IMR-90 (cell line): ENCODE measurements at regions not wholly inside any gene's neighbourhood (a gene's known extent, or its start where the extent isn't known, plus 50 kb on each side); places are given as distances from the start of the nearest gene placed in this dataset.

ENCODE experiments used
- ATAC-seq: fragments of 200-7000 bp; cut with Tn5 transposase; 2 replicates; pipeline ENCODE4 v1.9.1; 2020; ENCODE audit warnings: low read depth, mild to moderate bottlenecking, moderate library complexity
- BruUV-seq: library from RNA; stranded (reverse); fragments of 400-500 nt; replicated peaks from 2 replicates; lab custom pipeline; 2021; lab: Mats Ljungman, UMichigan
- CTCF ChIA-PET: fragments of 300-600 bp; formaldehyde crosslinking; extraction: SDS; loops from one replicate; lab custom pipeline; 2021; ENCODE audit warnings: antibody characterized with exemption; lab: Yijun Ruan, JAX
- POLR2A ChIA-PET: fragments of 300-600 bp; sonication (Branson Sonifier 250); formaldehyde crosslinking; loops from one replicate; lab custom pipeline; 2022; ENCODE audit warnings: antibody characterized with exemption; ENCODE audit not compliant: unreplicated experiment; lab: Charles Lee
- DNase-seq: peaks from one replicate; pipeline ENCODE4 v3.0.0; 2013
- H2AFZ ChIP-seq: replicated peaks from 2 replicates; pipeline ENCODE3; 2013; ENCODE audit warnings: low read length, mild to moderate bottlenecking; ENCODE audit not compliant: poor library complexity
- H2AK5ac ChIP-seq: 2 replicates; pipeline ENCODE4 v1.6.1; 2013; ENCODE audit warnings: low read depth, low read length, inconsistent platforms
- H2AK9ac ChIP-seq: replicated peaks from 2 replicates; pipeline ENCODE3; 2013; ENCODE audit warnings: mild to moderate bottlenecking, low read depth, low read length, moderate library complexity; ENCODE audit not compliant: poor library complexity
- H2BK120ac ChIP-seq: 2 replicates; pipeline ENCODE4 v1.6.1; 2013; ENCODE audit warnings: low read depth, low read length, inconsistent platforms
- H2BK15ac ChIP-seq: 3 replicates; pipeline ENCODE4 v1.6.1; 2013; ENCODE audit warnings: low read depth, low read length, inconsistent platforms
- H2BK20ac ChIP-seq: 2 replicates; pipeline ENCODE4 v1.6.1; 2013; ENCODE audit warnings: low read depth, mild to moderate bottlenecking, inconsistent platforms, low read length, moderate library complexity
- H2BK5ac ChIP-seq: 2 replicates; pipeline ENCODE4 v1.6.1; 2013; ENCODE audit warnings: mild to moderate bottlenecking, low read depth, low read length, inconsistent platforms; ENCODE audit not compliant: poor library complexity, severe bottlenecking
- H3K14ac ChIP-seq: replicated peaks from 2 replicates; pipeline ENCODE4 v1.6.1; 2013; ENCODE audit warnings: low read depth, low read length, inconsistent platforms
- H3K18ac ChIP-seq: 2 replicates; pipeline ENCODE4 v1.6.1; 2013; ENCODE audit warnings: low read depth, low read length, control low read depth
- H3K23ac ChIP-seq: 2 replicates; pipeline ENCODE4 v1.6.1; 2013; ENCODE audit warnings: low read depth, low read length, inconsistent platforms
- H3K27ac ChIP-seq: 2 replicates; pipeline ENCODE4 v1.5.1; 2013; ENCODE audit warnings: mild to moderate bottlenecking, control low read depth, low read length; ENCODE audit not compliant: insufficient read depth
- H3K27me3 ChIP-seq: 2 replicates; pipeline ENCODE4 v1.6.1; 2013; ENCODE audit warnings: low read length; ENCODE audit not compliant: control insufficient read depth, insufficient read depth
- H3K36me3 ChIP-seq: 2 replicates; pipeline ENCODE4 v1.6.1; 2013; ENCODE audit warnings: low read length, mixed read lengths; ENCODE audit not compliant: control insufficient read depth, insufficient read depth
- H3K4ac ChIP-seq: 2 replicates; pipeline ENCODE4 v1.6.1; 2013; ENCODE audit warnings: low read depth, low read length, inconsistent platforms
- H3K4me1 ChIP-seq: 2 replicates; pipeline ENCODE4 v1.6.1; 2013; ENCODE audit warnings: low read length, mixed read lengths; ENCODE audit not compliant: control insufficient read depth, insufficient read depth
- H3K4me2 ChIP-seq: 2 replicates; pipeline ENCODE4 v1.6.1; 2013; ENCODE audit warnings: low read depth, mild to moderate bottlenecking, control low read depth, low read length, moderate library complexity
- H3K4me3 ChIP-seq: 2 replicates; pipeline ENCODE4 v1.5.1; 2013; ENCODE audit warnings: low read depth, mild to moderate bottlenecking, control low read depth, low read length, moderate library complexity; ENCODE audit not compliant: insufficient read depth
- H3K56ac ChIP-seq: 2 replicates; pipeline ENCODE4 v1.6.1; 2013; ENCODE audit warnings: low read length, inconsistent platforms; ENCODE audit not compliant: insufficient read depth; ENCODE audit errors: extremely low read depth
- H3K79me1 ChIP-seq, 2 experiments: 2 replicates each; pipeline ENCODE4 v1.6.1; 2013; ENCODE audit warnings: low read length in 2 of 2, inconsistent platforms in 1 of 2, low read depth in 1 of 2
- H3K9ac ChIP-seq: 2 replicates; pipeline ENCODE4 v1.6.1; 2013; ENCODE audit warnings: low read depth, low read length, control low read depth
- H3K9me1 ChIP-seq: 2 replicates; pipeline ENCODE4 v1.6.1; 2013; ENCODE audit warnings: low read length, inconsistent platforms; ENCODE audit not compliant: insufficient read depth
- H3K9me3 ChIP-seq: 2 replicates; pipeline ENCODE4 v1.6.1; 2013; ENCODE audit warnings: low read length; ENCODE audit not compliant: control insufficient read depth, insufficient read depth
- H4K20me1 ChIP-seq: 2 replicates; pipeline ENCODE4 v1.6.1; 2013; ENCODE audit warnings: low read length, inconsistent platforms; ENCODE audit not compliant: insufficient read depth
- H4K5ac ChIP-seq: 2 replicates; pipeline ENCODE4 v1.6.1; 2013; ENCODE audit warnings: mild to moderate bottlenecking, low read depth, low read length, control low read depth
- H4K8ac ChIP-seq, 2 experiments: 2 replicates each; pipeline ENCODE4 v1.6.1; 2013; ENCODE audit warnings: low read depth in 2 of 2, low read length in 2 of 2, control low read depth in 1 of 2, inconsistent platforms in 1 of 2
- H4K91ac ChIP-seq: 2 replicates; pipeline ENCODE4 v1.6.1; 2013; ENCODE audit warnings: low read depth, low read length, inconsistent platforms; ENCODE audit not compliant: insufficient read depth
- BHLHE40 ChIP-seq: fragments of 150-350 bp; IDR thresholded peaks from 2 replicates; pipeline ENCODE4 v1.6.1; 2016; ENCODE audit warnings: mild to moderate bottlenecking, low read depth, low read length
- ELK1 ChIP-seq: fragments of 150-350 bp; IDR thresholded peaks from 2 replicates; pipeline ENCODE4 v1.6.1; 2016; ENCODE audit warnings: low read depth, mild to moderate bottlenecking, low read length, moderate library complexity, borderline replicate concordance
- WGBS, 2 experiments: methylation state at CpG; one replicate each; pipeline versions ENCODE4 v1.1.5 to v1.1.7; 2013; ENCODE audit warnings: missing lambda C conversion rate in 2 of 2; ENCODE audit not compliant: insufficient read length in 1 of 2; ENCODE audit errors: extremely low coverage in 2 of 2; 5-methylcytosine and 5-hydroxymethylcytosine counted together
- dilution Hi-C: fragments of 300-500 bp; cut with HindIII; formaldehyde crosslinking; loops from one replicate; pipeline ENCODE4 v1.14.3; 2018; ENCODE audit warnings: low sequenced_read_pairs; ENCODE audit not compliant: unreplicated experiment
- in situ Hi-C: fragments of 300-500 bp; cut with MboI; formaldehyde crosslinking; loops from 3 replicates; pipeline ENCODE4 v1.14.3; 2019; ENCODE audit warnings: low sequenced_read_pairs, inconsistent platforms, mixed read lengths
- intact Hi-C: fragments of 100-400 bp; cut with micrococcal nuclease; formaldehyde crosslinking; loops from 2 replicates; pipeline ENCODE4 v1.10.0; 2022

GRCh38 chr6:170033666-170034065 is 257.2 kb downstream of the DLL1 start:
- intact Hi-C loops = no loop called here
- H2AK9ac ChIP-seq = no peak overlapping the region
- no peaks in the 10 kb centered on the region for H4K20me1 ChIP-seq
- no peak overlapping the region for H3K18ac ChIP-seq
- CTCF ChIA-PET = no interaction called here
- no peak overlapping the region for H4K8ac ChIP-seq
- H3K79me1 ChIP-seq = no peaks in the 10 kb centered on the region
- H3K27me3 ChIP-seq = no peaks in the 10 kb centered on the region
- H2BK5ac ChIP-seq = no peak overlapping the region
- TF ChIP-seq ELK1 (no peak), BHLHE40 (no peak)
- H2AK5ac ChIP-seq = no peak overlapping the region
- BruUV-seq = no TSS peak
- no peak overlapping the region for H4K5ac ChIP-seq
- 37% methylated on average over 4 of the region's 4 CpGs; no CpG with 5 or more reads in 1 of the 2 experiments for WGBS, 2 experiments
- H2BK120ac ChIP-seq = no peak overlapping the region
- POLR2A ChIA-PET = no interaction called here
- H3K4me3 ChIP-seq = no peak overlapping the region
- no peaks in the 10 kb centered on the region for H3K4me1 ChIP-seq
- no peak overlapping the region for H3K14ac ChIP-seq
- H3K56ac ChIP-seq = no peak overlapping the region
- H3K9me1 ChIP-seq = no peaks in the 10 kb centered on the region
- no peak overlapping the region for H3K9ac ChIP-seq
- no peak overlapping the region for H3K23ac ChIP-seq
- ATAC-seq (no peak), DNase-seq (no peak)
- no peaks in the 10 kb centered on the region for H3K36me3 ChIP-seq
- no peak overlapping the region for H3K27ac ChIP-seq
- no peak overlapping the region for H4K91ac ChIP-seq
- H2BK15ac ChIP-seq = no peak overlapping the region
- dilution Hi-C loops = no loop called here
- in situ Hi-C loops = no loop called here
- no peak overlapping the region for H3K4ac ChIP-seq
- H3K9me3 ChIP-seq = peaks cover 44% of the 10 kb centered on the region
- no peak overlapping the region for H2AFZ ChIP-seq
- H2BK20ac ChIP-seq = no peak overlapping the region
- no peak overlapping the region for H3K4me2 ChIP-seq
